ACC112 (cell line): ENCODE measurements at regions not wholly inside any gene's neighbourhood (a gene's known extent, or its start where the extent isn't known, plus 50 kb on each side); places are given as distances from the start of the nearest gene placed in this dataset.

ENCODE experiments used
- H2AFZ ChIP-seq: fragments of 200-600 bp; sonication (generic); one replicate; pipeline ENCODE4 v1.6.0; 2017; ENCODE audit warnings: antibody characterized with exemption, low read length; ENCODE audit not compliant: unreplicated experiment
- H3K27ac ChIP-seq: fragments of 200-600 bp; sonication (generic); 2 replicates; pipeline ENCODE4 v1.5.1; 2014; ENCODE audit warnings: low read depth, mild to moderate bottlenecking, antibody characterized with exemption, low read length, moderate library complexity
- H3K27me3 ChIP-seq: fragments of 200-600 bp; sonication (generic); 2 replicates; pipeline ENCODE4 v1.6.1; 2014; ENCODE audit warnings: mild to moderate bottlenecking, antibody characterized with exemption, low read length, moderate library complexity, mixed read lengths; ENCODE audit not compliant: insufficient read depth
- H3K36me3 ChIP-seq: fragments of 200-600 bp; sonication (generic); 2 replicates; pipeline ENCODE4 v1.6.1; 2016; ENCODE audit warnings: mild to moderate bottlenecking, antibody characterized with exemption, low read length, moderate library complexity, mixed read lengths; ENCODE audit not compliant: insufficient read depth
- H3K4me1 ChIP-seq: fragments of 200-600 bp; sonication (generic); one replicate; pipeline ENCODE4 v1.6.1; 2016; ENCODE audit warnings: low read length, mixed read lengths; ENCODE audit not compliant: insufficient read depth, unreplicated experiment, control insufficient read depth
- H3K4me3 ChIP-seq: fragments of 200-600 bp; sonication (generic); 2 replicates; pipeline ENCODE4 v1.5.1; 2014; ENCODE audit warnings: mild to moderate bottlenecking, low read depth, low read length
- H3K79me2 ChIP-seq: fragments of 200-600 bp; sonication (generic); one replicate; pipeline ENCODE4 v1.6.0; 2016; ENCODE audit warnings: low read length; ENCODE audit not compliant: control insufficient read depth, unreplicated experiment, insufficient read depth

- Histone ChIP-seq H2AFZ (no peak overlapping the region), H3K79me2 (no peaks in the 10 kb centered on the region), H3K4me1 (peaks cover 34% of the 10 kb centered on the region), H3K27me3 (no peaks in the 10 kb centered on the region), H3K27ac (peak overlapping the region; percentile 70), H3K36me3 (no peaks in the 10 kb centered on the region), H3K4me3 (no peak overlapping the region)
Measured at GRCh38 chr2:215498431-215498830, 62.6 kb upstream of the FN1 start.

DNA sequence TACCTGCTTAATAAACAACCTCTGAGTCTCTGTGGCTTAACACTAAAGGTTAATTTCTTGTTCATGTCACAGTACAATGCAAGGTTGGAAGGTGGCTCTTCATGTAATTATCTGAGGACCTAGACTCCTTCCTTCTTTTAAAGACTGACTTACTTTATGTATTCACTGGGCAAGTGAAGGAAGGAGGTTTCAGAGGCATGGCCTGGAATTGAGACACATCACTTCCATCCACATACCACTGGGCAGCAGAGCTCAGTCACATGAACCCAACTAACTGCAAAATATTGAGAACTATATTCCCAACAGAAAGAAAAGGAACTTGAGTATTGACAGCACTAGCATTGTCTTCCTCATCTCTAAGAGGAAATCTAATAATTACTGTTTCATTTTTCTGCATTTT lies 57.5 kb upstream of the FN1 start:
- Histone ChIP-seq H3K27ac (no peak overlapping the region), H3K4me3 (no peak overlapping the region), H3K36me3 (no peaks in the 10 kb centered on the region), H3K79me2 (no peaks in the 10 kb centered on the region), H3K4me1 (peaks cover 2% of the 10 kb centered on the region), H3K27me3 (no peaks in the 10 kb centered on the region), H2AFZ (peak overlapping the region; percentile 15)

DNA sequence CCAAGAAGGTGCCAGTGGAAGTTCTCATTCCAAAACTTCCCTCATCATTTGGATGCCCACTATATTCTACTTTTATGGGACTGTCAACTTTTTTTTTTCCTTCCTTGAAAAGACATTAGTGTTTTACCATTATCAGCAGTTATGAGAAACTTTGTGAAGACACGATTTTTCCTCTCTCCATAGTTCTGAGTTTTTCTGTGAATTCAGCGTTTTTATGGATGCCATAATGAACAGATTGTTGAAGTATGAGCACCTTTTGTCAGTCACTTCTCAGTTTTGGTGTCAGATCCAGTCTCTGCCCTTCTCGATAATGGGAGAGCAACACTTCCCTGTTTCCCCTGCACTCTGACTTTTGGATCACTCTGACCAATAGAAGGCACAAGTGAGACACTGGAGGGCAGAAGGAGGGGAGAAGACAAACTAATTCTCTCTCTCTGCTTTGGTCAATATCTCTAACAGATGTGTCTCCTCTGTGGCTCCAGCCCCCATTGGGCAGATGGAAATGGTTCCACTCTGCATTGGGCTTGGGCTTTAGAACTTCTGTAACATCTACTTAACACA lies 53.5 kb upstream of the FN1 start:
- no peaks in the 10 kb centered on the region for H3K36me3 ChIP-seq
- no peaks in the 10 kb centered on the region for H3K79me2 ChIP-seq
- H3K4me3 ChIP-seq = no peak overlapping the region
- no peak overlapping the region for H3K27ac ChIP-seq
- H3K27me3 ChIP-seq = no peaks in the 10 kb centered on the region
- no peak overlapping the region for H2AFZ ChIP-seq
- no peaks in the 10 kb centered on the region for H3K4me1 ChIP-seq

DNA sequence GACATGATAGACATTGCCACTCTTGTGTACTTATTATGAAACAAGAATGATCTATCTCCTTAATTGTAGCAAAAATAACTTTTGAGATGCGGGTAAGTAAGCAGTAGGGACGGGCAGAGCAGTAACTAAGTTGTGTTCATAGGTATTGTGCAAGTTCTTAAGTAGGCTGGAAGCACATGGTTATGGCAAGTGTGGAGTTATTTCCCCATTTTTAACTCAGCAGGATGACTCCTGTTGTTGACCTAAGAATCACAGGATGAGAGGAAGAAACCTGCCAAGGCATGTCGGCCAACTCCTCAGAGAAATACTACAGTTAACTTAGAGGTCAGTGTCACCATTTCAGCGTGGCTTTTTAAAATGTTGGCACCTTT lies 51.1 kb upstream of the FN1 start:
- Histone ChIP-seq H3K79me2 (no peaks in the 10 kb centered on the region), H3K36me3 (no peaks in the 10 kb centered on the region), H3K4me1 (no peaks in the 10 kb centered on the region), H3K4me3 (no peak overlapping the region), H2AFZ (no peak overlapping the region), H3K27ac (no peak overlapping the region), H3K27me3 (no peaks in the 10 kb centered on the region)

DNA sequence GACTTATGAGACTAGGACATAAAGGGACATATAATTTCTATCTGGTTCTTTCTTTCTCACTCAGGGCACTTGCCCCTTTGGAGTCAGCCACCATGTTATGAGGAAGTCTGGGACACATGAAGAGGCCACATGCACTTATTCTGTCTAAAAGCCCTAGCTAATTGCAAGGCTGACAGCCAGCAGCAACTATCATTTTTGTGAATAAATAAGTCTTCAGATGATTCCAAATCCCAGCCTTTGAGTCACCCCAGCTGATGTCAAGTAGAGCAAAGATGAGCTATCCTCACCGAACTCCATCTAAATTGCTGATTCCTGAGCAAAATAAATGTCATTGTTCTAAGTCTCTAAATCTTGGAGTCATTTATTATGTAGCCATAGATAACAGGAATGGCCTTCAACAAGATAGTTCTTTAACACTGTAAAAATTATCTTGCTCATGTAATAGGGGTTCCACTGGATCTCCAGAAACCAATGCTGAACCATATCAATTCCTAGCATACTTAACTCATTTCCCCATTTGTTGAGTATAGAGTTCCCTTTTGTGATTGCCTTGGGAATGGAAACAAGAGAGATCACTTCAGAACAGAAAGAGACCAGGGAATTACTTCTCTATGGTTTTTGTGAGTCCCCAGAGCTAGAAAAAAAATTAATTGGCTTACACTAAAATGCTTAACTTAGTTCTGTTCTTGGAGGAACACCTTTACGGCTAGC lies 50.6 kb upstream of the FN1 start:
- Histone ChIP-seq H3K4me1 (no peaks in the 10 kb centered on the region), H3K36me3 (no peaks in the 10 kb centered on the region), H3K79me2 (no peaks in the 10 kb centered on the region), H3K4me3 (no peak overlapping the region), H3K27me3 (no peaks in the 10 kb centered on the region), H2AFZ (no peak overlapping the region), H3K27ac (no peak overlapping the region)
